Thyroid gland (tissue), 4 donors: ENCODE measurements at regions not wholly inside any gene's neighbourhood (a gene's known extent, or its start where the extent isn't known, plus 50 kb on each side); places are given as distances from the start of the nearest gene placed in this dataset.

Experiments
- DNase-seq, 2 donors: peaks; one replicate each; pipeline ENCODE4 v3.0.0-alpha.2; 2019
- H3K27ac ChIP-seq, 3 donors: fragments of 200-600 bp; sonication (generic); 1 replicate in 2 of 3; 2 replicates in 1 of 3; pipeline ENCODE4 v1.5.1; 2016 to 2019; ENCODE audit warnings: mild to moderate bottlenecking in 1 of 3, moderate library complexity in 1 of 3
- H3K27me3 ChIP-seq: fragments of 200-600 bp; sonication (generic); one replicate; pipeline ENCODE4 v1.5.1; 2019
- H3K36me3 ChIP-seq, 2 donors: fragments of 200-600 bp; sonication (generic); one replicate each; pipeline ENCODE4 v1.5.1; 2016 to 2019
- H3K4me1 ChIP-seq, 2 donors: fragments of 200-600 bp; sonication (generic); one replicate each; pipeline ENCODE4 v1.5.1; 2017 to 2019
- H3K4me3 ChIP-seq, 3 donors: fragments of 200-600 bp; sonication (generic); replicated peaks in 1 of 3; 1 replicate in 2 of 3; 2 replicates in 1 of 3; pipeline ENCODE4 v1.5.1; 2016; ENCODE audit warnings: mild to moderate bottlenecking in 1 of 3
- H3K9me3 ChIP-seq: fragments of 200-600 bp; sonication (generic); one replicate; pipeline ENCODE4 v1.5.1; 2017
- CTCF ChIP-seq, 6 experiments: fragments of 200-600 bp in 3 of 6; fragments of 450-650 bp in 3 of 6; sonication (generic) in 3 of 6; IDR thresholded peaks; one replicate each; pipeline ENCODE4 v1.5.1; 2016 to 2019; ENCODE audit warnings: antibody characterized with exemption in 6 of 6, mild to moderate bottlenecking in 2 of 6, inconsistent platforms in 1 of 6, moderate library complexity in 1 of 6
- POLR2A ChIP-seq, 2 donors: fragments of 450-650 bp; IDR thresholded peaks; one replicate each; pipeline ENCODE4 v1.6.1; 2017; ENCODE audit warnings: antibody characterized with exemption in 2 of 2, mild to moderate bottlenecking in 2 of 2, moderate library complexity in 1 of 2
- WGBS, 2 donors: methylation state at CpG; one replicate each; pipeline ENCODE4 v1.1.5; 2017; 5-methylcytosine and 5-hydroxymethylcytosine counted together
- intact Hi-C: fragments of 100-400 bp; cut with DNase I; formaldehyde crosslinking; loops from one replicate; pipeline ENCODE4 v1.15.1; 2023

- 53 to 65% methylated on average over 1 of the region's 1 CpG for WGBS, 2 donors
Measured at GRCh38 chrX:130974323-130974722, 71.3 kb upstream of the ENOX2 start.

GRCh38 chrX:130975947-130976346 is 72.9 kb upstream of the ENOX2 start:
- TF ChIP-seq CTCF (IDR thresholded peaks at IDR 0.05), result peak; percentile 12 to 50 (median 26)
- TF ChIP-seq POLR2A (IDR thresholded peaks at IDR 0.05), result no peak
- H3K9me3 ChIP-seq, result no peaks in the 10 kb centered on the region
- H3K4me3 ChIP-seq, result no peak overlapping the region
- H3K36me3 ChIP-seq, result no peaks in the 10 kb centered on the region
- H3K4me1 ChIP-seq, result no peaks in the 10 kb centered on the region
- intact Hi-C loops, result no loop called here
- peak; percentile 5 to 9 for DNase-seq
- no peak overlapping the region for H3K27ac ChIP-seq
- 7 to 9% methylated on average over 7 of the region's 7 CpGs for WGBS, 2 donors
- no peaks in the 10 kb centered on the region for H3K27me3 ChIP-seq

More at GRCh38 chrX:130974323-130974722, 71.3 kb upstream of the ENOX2 start:
- H3K36me3 ChIP-seq, result no peaks in the 10 kb centered on the region
- no peak for TF ChIP-seq POLR2A (IDR thresholded peaks at IDR 0.05)
- TF ChIP-seq CTCF (IDR thresholded peaks at IDR 0.05), result no peak
- H3K4me1 ChIP-seq, result no peaks in the 10 kb centered on the region
- H3K27ac ChIP-seq, result no peak overlapping the region
- H3K4me3 ChIP-seq, result no peak overlapping the region
- intact Hi-C loops, result no loop called here
- DNase-seq, result no peak
- H3K9me3 ChIP-seq, result no peaks in the 10 kb centered on the region
- no peaks in the 10 kb centered on the region for H3K27me3 ChIP-seq

GRCh38 chrX:130981836-130982235 is 76.3 kb upstream of the ARHGAP36 start:
- H3K36me3 ChIP-seq, result no peaks in the 10 kb centered on the region
- no peak for TF ChIP-seq CTCF (IDR thresholded peaks at IDR 0.05)
- no peak for TF ChIP-seq POLR2A (IDR thresholded peaks at IDR 0.05)
- DNase-seq, result no peak
- H3K4me3 ChIP-seq, result no peak overlapping the region
- no peaks in the 10 kb centered on the region for H3K27me3 ChIP-seq
- intact Hi-C loops, result no loop called here
- no peak overlapping the region for H3K27ac ChIP-seq
- no peaks in the 10 kb centered on the region for H3K9me3 ChIP-seq
- H3K4me1 ChIP-seq, result no peaks in the 10 kb centered on the region
- 72 to 81% methylated on average over 2 of the region's 2 CpGs for WGBS, 2 donors

GRCh38 chrX:130984782-130985181 is 73.4 kb upstream of the ARHGAP36 start:
- Histone ChIP-seq H3K9me3 (no peaks in the 10 kb centered on the region), H3K4me1 (no peaks in the 10 kb centered on the region), H3K4me3 (no peak overlapping the region), H3K36me3 (no peaks in the 10 kb centered on the region), H3K27ac (no peak overlapping the region), H3K27me3 (no peaks in the 10 kb centered on the region)
- intact Hi-C loops, result no loop called here
- 48 to 74% methylated on average over 3 to 4 of the region's 4 CpGs for WGBS, 2 donors
- no peak for TF ChIP-seq POLR2A (IDR thresholded peaks at IDR 0.05)
- no peak for TF ChIP-seq CTCF (IDR thresholded peaks at IDR 0.05)
- DNase-seq, result no peak

- H3K27ac ChIP-seq, result no peak overlapping the region
- H3K27me3 ChIP-seq, result no peaks in the 10 kb centered on the region
- H3K36me3 ChIP-seq, result no peaks in the 10 kb centered on the region
- WGBS, 2 donors, result 92 to 93% methylated on average over 4 of the region's 4 CpGs
- DNase-seq, result no peak
- H3K4me3 ChIP-seq, result no peak overlapping the region
- no peaks in the 10 kb centered on the region for H3K4me1 ChIP-seq
- intact Hi-C loops, result no loop called here
- TF ChIP-seq POLR2A (IDR thresholded peaks at IDR 0.05) (no peak), CTCF (IDR thresholded peaks at IDR 0.05) (no peak)
- no peaks in the 10 kb centered on the region for H3K9me3 ChIP-seq
Measured at GRCh38 chrX:130987241-130987640, 70.9 kb upstream of the ARHGAP36 start.
